ENCODE measurements at regions not wholly inside any gene's neighbourhood (a gene's known extent, or its start where the extent isn't known, plus 50 kb on each side); places are given as distances from the start of the nearest gene placed in this dataset.

DNA sequence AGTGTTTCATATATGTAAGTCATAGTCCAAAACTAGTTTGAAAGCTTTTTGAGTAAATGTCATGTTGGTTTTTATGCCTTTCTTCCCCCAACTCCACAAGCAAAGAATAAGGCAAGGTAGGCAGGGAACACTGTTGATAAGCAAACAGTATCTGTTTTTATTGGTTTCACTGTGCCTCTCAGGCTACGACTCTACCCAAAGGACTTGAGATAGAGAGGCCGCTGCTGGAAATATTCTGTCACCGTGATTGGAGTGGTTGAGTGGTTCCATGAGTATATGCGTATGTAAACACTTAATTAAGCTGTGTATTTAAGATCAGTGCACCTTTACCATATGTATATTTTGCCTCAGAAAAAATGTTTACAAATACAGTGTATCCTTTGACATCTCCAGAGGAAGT, 138.1 kb upstream of the KIF26B start (continued):
- TF ChIP-seq, protein P1, sequence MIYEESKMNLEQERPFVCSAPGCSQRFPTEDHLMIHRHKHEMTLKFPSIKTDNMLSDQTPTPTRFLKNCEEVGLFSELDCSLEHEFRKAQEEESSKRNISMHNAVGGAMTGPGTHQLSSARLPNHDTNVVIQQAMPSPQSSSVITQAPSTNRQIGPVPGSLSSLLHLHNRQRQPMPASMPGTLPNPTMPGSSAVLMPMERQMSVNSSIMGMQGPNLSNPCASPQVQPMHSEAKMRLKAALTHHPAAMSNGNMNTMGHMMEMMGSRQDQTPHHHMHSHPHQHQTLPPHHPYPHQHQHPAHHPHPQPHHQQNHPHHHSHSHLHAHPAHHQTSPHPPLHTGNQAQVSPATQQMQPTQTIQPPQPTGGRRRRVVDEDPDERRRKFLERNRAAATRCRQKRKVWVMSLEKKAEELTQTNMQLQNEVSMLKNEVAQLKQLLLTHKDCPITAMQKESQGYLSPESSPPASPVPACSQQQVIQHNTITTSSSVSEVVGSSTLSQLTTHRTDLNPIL (CRISPR knock-in tag; IDR thresholded peaks at IDR 0.05; ENCODE audit: low read depth): no peak
- TF ChIP-seq ZNF8 (CRISPR knock-in tag; IDR thresholded peaks at IDR 0.05): no peak
- TF ChIP-seq ISL1 (CRISPR knock-in tag; IDR thresholded peaks at IDR 0.05): no peak
- no peak for TF ChIP-seq SNAI2 (CRISPR knock-in tag; IDR thresholded peaks at IDR 0.05)
- no peak for TF ChIP-seq CSDC2 (CRISPR knock-in tag; IDR thresholded peaks at IDR 0.05)
- no peak for TF ChIP-seq PPARA (CRISPR knock-in tag; IDR thresholded peaks at IDR 0.05; ENCODE audit: borderline replicate concordance)
- no peak for TF ChIP-seq ZNF70 (CRISPR knock-in tag; IDR thresholded peaks at IDR 0.05)
- TF ChIP-seq ZC3H10 (CRISPR knock-in tag; IDR thresholded peaks at IDR 0.05): no peak
- no peak for TF ChIP-seq ESRRG (CRISPR knock-in tag; IDR thresholded peaks at IDR 0.05)
- TF ChIP-seq ZFP30 (CRISPR knock-in tag; IDR thresholded peaks at IDR 0.05): no peak
- TF ChIP-seq, protein P2, sequence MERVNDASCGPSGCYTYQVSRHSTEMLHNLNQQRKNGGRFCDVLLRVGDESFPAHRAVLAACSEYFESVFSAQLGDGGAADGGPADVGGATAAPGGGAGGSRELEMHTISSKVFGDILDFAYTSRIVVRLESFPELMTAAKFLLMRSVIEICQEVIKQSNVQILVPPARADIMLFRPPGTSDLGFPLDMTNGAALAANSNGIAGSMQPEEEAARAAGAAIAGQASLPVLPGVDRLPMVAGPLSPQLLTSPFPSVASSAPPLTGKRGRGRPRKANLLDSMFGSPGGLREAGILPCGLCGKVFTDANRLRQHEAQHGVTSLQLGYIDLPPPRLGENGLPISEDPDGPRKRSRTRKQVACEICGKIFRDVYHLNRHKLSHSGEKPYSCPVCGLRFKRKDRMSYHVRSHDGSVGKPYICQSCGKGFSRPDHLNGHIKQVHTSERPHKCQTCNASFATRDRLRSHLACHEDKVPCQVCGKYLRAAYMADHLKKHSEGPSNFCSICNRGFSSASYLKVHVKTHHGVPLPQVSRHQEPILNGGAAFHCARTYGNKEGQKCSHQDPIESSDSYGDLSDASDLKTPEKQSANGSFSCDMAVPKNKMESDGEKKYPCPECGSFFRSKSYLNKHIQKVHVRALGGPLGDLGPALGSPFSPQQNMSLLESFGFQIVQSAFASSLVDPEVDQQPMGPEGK (CRISPR knock-in tag; IDR thresholded peaks at IDR 0.05; ENCODE audit: borderline replicate concordance): no peak
- TF ChIP-seq BACH2 (CRISPR knock-in tag; IDR thresholded peaks at IDR 0.05; ENCODE audit: borderline replicate concordance): no peak

DNA sequence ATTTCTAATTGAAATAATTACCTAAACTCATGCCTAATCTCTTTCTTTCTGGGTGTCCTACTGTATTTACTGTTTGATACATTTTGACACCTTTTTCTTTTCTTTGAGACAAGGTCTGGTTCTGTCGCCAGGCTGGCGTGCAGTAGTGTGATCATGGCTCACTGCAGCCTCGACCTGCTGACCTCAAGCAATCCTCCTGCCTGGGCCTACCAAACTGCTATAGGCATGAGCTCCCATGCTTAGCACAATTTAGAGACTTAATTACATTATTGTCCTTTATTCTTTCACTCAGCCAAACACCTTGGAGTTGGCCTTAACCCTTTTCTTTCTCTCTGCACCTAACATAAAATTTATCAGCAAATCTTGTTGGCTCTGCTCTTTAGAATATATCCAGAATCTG, 139.8 kb upstream of the KIF26B start:
- ATAC-seq: no peak
- TF ChIP-seq, protein P3, sequence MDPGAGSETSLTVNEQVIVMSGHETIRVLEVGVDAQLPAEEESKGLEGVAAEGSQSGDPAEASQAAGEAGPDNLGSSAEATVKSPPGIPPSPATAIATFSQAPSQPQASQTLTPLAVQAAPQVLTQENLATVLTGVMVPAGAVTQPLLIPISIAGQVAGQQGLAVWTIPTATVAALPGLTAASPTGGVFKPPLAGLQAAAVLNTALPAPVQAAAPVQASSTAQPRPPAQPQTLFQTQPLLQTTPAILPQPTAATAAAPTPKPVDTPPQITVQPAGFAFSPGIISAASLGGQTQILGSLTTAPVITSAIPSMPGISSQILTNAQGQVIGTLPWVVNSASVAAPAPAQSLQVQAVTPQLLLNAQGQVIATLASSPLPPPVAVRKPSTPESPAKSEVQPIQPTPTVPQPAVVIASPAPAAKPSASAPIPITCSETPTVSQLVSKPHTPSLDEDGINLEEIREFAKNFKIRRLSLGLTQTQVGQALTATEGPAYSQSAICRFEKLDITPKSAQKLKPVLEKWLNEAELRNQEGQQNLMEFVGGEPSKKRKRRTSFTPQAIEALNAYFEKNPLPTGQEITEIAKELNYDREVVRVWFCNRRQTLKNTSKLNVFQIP (CRISPR knock-in tag; IDR thresholded peaks at IDR 0.05; ENCODE audit: borderline replicate concordance, low read depth): no peak
- TF ChIP-seq GLIS3 (CRISPR knock-in tag; IDR thresholded peaks at IDR 0.05): no peak
- TF ChIP-seq, protein P2 (CRISPR knock-in tag; IDR thresholded peaks at IDR 0.05; ENCODE audit: borderline replicate concordance): no peak
- TF ChIP-seq, protein P1 (CRISPR knock-in tag; IDR thresholded peaks at IDR 0.05; ENCODE audit: low read depth): no peak

DNA sequence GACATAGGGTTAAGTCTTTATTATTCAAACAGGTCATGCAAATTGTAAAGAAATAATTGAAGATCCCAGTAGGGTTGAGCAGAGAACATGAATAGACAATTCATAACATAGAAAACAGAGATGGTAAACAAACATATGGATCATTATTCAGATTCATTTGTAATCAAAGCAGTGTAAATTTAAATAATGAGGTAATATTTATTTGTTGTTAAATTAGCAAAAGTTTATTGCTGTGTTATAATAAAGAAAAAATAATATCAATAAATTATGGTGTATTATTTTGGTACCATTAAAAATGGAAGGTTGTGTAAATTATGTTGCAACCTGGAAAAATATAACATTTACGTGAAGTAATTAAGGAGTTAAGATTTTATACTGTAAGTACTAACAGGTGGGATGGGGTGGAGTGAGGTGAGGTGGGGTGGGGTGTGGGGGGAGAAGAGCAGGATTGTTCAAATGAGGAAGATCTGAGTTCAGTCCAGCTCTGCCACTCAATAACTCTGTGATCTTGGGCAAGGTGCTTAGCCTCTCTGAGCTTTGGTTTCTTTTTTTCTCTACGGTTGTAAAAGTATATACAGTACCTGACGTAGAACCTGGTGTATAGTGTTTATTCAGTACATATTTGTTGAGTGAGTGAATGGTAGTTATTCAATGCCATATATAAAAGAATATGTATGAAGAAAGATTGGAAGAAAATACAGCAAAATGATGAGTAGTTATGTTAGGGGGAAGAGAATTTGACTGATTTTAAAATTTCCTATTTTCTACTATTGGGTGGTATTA, 140.3 kb upstream of the KIF26B start:
- no peak for ATAC-seq
- TF ChIP-seq TOX (CRISPR knock-in tag; IDR thresholded peaks at IDR 0.05; ENCODE audit: borderline replicate concordance): no peak
- TF ChIP-seq ARNTL (CRISPR knock-in tag; IDR thresholded peaks at IDR 0.05; ENCODE audit: borderline replicate concordance, low read depth): no peak
- TF ChIP-seq ZFP30 (CRISPR knock-in tag; IDR thresholded peaks at IDR 0.05): no peak

DNA sequence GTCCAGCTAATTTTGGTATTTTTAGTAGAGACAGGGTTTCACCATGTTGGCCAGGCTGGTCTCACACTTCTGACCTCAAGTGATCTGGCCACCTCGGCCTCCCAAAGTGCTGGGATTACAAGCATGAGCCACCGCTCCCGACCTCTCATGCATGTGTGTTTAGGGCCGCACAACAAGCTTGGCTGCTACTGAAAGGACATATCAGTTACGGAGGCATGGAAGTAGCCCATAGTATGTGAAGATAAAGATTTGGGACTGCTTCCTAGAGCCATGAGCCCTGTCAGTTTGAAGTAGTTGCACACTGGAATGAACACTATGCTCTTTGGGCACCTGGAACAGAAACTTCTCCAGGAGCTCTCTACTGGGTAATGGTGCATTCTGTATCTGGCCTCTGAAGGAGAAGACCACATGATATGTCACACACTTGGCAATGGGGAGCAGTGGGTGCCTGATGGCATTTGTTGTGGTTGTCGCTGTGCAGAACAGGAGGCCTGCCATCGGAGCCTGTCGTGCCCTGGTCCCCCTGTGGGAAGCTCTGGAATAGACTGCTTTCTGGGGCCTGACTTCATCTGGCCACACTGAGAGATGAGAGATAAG, 144.7 kb upstream of the KIF26B start:
- ATAC-seq: no peak
- no peak for TF ChIP-seq ISL1 (CRISPR knock-in tag; IDR thresholded peaks at IDR 0.05)
- TF ChIP-seq, protein P1 (CRISPR knock-in tag; IDR thresholded peaks at IDR 0.05; ENCODE audit: low read depth): no peak
- TF ChIP-seq ZNF8 (CRISPR knock-in tag; IDR thresholded peaks at IDR 0.05): no peak
- no peak for TF ChIP-seq CSDC2 (CRISPR knock-in tag; IDR thresholded peaks at IDR 0.05)
- TF ChIP-seq ZC3H10 (CRISPR knock-in tag; IDR thresholded peaks at IDR 0.05): no peak
- no peak for TF ChIP-seq TOX (CRISPR knock-in tag; IDR thresholded peaks at IDR 0.05; ENCODE audit: borderline replicate concordance)

Data from SK-N-SH treated with all-trans-retinoic acid at 6 μM for 48 hours (cell line).